CD4-positive, alpha-beta T cell treated with Interleukin-6 for 4 hours (primary cell): ENCODE measurements at regions not wholly inside any gene's neighbourhood (a gene's known extent, or its start where the extent isn't known, plus 50 kb on each side); places are given as distances from the start of the nearest gene placed in this dataset.

Source experiments
- DNase-seq: peaks from one replicate; pipeline ENCODE4 v3.0.0-alpha.2; 2020; ENCODE audit warnings: mixed read lengths

GRCh38 chr9:99282406-99282805, 60.3 kb downstream of the SEC61B start:
- DNase-seq, result no peak

DNA sequence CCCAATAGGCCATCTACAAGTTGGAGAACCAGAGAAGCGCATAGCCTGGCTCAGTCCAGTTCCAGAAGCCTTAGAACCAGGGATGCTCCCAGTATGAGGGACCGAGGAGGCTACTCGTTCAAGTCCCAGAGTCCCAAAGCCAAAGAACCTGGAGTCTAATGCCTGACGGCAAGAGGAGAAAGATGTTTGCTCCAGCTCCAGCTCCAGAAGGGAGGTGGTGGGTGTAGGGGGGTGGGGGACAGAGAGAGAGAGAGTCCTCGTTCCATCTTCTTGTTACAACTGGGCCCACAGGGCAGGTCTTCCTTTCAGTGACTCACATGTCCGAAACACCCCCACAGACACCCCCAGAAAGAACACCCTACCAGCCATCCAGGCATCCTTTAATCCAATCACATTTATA, 63.9 kb downstream of the SEC61B start:
- no peak for DNase-seq

DNA sequence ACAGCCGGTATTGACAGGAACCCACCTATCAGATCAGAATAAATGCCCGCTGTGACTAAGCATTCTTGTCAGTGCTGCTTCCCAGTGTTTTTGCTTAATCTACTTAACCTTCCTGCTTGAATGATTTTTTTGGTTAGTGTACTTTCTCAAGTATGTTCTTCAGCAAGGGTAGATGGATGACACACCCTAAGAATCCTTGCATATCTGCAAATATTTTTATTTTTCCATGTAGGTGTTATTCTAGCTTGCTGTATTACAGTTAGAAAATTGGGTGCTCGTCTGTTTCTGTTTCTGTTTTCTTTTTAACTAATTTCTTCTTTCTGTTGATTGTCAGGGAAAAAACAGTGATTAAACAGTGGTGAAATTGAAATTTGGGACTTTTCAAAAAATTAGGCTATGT, 64.5 kb downstream of the SEC61B start:
- no peak for DNase-seq

DNA sequence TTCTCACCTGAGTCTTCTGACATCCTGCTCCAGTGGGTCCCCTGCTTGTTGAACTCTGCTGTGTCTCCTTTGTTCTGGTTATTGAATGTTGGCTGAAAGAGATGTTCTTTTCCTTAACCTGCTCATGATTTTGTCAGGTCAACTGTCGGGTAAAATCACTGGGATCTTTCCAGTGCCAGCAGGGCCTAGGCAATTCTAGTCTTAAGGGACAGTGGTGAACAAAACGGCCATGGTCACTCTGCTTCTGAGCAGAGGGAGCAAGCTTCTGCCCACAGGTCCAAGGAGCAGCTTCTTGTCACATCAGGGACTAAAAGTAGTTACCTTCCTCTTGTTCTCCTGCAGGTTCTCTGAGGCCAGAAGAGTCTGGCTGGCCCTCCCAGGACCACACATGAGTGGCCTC, 65.6 kb downstream of the SEC61B start:
- DNase-seq, result no peak

- DNase-seq, result no peak
Observed at GRCh38 chr9:99288830-99289229, 66.7 kb downstream of the SEC61B start.

DNA sequence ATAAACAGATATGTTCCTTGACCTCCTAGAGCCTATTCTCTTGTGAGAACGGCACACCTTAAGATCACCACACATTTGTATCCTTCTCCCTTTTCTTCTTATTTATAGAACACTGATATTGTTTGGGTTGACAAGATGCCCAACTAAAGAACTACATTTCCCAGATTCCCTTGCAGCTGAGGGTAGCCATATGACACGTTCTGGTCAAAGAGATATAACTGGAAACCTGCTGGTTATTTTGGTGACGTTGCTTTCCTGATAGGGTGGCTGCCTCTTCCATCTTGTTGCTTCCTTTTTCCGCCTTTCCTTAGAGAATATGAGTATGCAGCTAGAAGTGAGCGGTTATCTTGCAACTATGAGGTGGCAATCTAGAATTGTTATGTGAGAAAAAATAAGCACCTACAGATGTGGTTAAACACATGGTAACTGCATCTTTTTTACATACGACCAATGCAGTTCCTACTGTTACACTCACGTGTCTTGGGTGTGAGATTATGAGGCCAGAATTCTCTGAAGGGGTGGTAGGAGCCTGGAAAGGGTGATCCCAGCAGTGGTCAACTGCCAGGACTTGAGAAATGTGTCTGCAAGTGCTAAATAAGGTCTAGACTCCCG, 72.9 kb downstream of the SEC61B start:
- DNase-seq, result no peak

GRCh38 chr9:99296291-99296951, 74.3 kb downstream of the SEC61B start:
- DNase-seq, result peak; percentile 62

DNA sequence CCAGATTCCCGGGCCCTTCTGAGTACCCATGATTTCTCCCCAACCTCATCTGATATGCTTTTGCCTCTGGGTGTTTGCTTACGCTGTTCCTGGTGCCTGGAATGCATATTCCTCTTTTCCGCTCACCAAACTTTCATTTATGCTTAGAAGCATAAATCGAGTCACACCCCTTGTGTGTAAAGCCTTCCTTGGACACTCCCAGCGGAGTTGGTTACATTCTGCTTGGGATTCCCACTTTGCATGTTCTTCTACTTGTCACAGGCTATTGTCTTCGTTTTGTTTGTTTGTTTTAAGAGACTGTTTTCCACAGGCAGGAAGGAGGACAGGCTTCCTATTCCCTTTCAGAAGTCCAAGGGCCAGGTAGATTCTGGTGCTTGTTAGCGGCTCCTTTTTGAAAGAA, 76.5 kb downstream of the SEC61B start:
- DNase-seq, result no peak

GRCh38 chr9:99299211-99300102, 77.4 kb downstream of the SEC61B start:
- no peak for DNase-seq

DNA sequence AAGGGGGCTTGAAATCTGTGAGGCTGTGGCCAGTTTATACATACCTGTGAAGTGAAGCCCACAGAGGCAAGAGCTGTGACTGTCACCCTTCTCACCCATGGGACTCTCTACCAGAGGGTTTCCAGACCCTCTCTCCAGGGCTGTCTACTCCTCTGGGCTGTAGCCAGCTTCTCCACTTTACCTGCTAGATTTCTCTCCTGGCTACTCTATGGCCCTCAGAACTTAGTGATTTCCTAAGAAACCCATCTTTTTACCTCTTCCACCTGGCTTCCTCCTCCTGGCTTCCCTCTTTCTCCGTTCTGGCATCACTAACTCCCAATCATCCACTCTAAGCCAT, 78.0 kb downstream of the SEC61B start:
- DNase-seq, result no peak

- DNase-seq, result no peak
Observed at GRCh38 chr9:99300603-99301002, 78.5 kb downstream of the SEC61B start.

GRCh38 chr9:99303177-99303576, 81.1 kb downstream of the SEC61B start:
- no peak for DNase-seq

GRCh38 chr9:99305124-99305523, 83.0 kb downstream of the SEC61B start:
- DNase-seq, result no peak

DNA sequence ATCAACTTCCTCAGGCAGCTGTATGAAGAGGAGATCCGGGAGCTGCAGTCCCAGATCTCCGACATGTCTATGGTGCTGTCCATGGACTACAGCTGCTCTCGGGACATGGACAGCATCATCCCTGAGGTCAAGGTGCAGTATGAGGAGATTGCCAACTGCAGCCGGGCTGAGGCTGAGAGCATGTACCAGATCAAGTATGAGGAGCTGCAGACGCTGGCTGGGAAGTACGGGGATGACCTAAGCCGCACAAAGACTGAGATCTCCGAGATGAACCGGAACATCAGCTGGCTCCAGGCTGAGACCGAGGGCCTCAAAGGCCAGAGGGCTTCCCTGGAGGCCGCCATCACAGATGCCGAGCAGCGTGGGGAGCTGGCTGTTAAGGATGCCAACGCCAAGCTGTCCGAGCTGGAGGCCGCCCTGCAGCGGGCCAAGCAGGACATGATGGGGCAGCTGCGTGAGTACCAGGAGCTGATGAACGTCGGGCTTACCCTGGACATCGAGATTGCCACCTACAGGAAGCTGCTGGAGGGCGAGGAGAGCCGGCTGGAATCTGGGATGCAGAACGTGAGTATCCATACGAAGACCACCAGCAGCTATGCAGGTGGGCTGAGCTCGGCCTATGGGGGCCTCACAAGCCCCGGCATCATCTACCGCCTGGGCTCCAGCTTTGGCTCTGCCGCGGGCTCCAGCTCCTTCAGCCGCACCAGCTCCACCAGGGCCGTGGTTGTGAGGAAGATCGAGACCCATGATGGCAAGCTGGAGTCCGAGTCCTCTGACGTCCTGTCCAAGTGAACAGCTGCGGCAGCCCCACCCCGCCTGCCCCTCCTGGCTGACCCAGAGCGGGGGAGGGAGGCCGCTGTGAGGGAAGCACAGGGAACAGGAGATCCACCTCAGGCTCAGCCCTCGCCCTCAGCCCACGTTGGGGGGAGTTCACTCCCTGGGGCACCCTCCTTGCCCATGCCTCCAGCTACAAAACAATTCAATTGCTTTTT, 84.0 kb downstream of the SEC61B start:
- DNase-seq, result no peak

DNA sequence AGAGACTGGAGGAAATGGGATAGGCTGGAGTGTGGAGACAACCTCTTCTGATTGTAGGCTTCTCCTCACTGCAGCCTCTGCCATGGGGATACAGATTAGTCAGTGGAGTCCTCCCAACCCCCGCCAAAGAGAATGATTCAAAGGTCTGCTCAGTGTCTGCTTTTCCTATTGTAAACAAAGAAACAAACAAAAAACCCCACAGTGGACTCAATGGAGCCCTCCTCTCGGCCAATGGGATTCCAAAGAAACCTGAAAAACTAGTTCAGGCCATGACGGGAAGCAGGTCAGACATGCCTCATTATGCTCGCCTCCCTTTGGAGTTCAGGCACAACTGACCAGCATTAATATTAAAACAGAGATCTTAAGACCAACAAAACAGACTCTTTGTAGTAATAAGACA, 85.8 kb downstream of the SEC61B start:
- no peak for DNase-seq

DNA sequence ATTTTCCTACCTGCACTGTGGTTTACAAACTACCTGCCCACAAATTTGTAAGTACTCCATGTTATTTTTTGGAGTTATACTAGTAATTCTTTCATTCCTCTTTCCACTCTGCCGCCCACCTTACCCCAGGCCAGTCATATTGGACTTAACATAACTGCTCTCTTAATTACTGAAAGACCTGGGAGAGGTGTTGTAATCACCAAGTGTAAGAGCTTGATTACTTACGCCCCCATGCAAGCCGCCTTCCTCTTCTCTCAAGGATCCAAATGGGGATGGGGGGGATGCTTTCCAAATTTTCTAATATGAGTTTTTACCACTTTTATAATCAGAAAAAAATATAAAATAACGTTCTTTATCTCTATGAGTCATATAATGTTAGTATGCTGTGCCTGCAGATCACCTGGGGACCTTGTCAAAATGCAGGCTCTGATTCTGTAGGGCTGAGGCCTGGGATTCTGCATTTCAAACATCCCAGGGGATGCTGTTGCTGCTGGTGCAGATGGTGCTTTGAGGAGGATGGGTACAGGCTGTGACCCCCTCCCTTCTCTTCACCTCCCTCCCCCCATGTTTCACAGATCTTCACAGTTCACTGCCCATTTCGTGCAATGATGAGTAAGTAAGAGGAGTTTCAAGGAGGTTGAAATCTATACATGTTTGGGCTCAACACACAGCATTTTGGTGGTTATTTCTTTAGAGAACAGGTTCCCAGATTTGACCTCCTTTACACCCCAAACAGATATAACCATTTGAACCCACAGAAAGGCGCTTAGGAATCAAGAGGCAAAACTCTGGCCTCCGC, 87.3 kb downstream of the SEC61B start:
- no peak for DNase-seq

- no peak for DNase-seq
Observed at GRCh38 chr9:99312736-99313135, 90.7 kb downstream of the SEC61B start.

DNA sequence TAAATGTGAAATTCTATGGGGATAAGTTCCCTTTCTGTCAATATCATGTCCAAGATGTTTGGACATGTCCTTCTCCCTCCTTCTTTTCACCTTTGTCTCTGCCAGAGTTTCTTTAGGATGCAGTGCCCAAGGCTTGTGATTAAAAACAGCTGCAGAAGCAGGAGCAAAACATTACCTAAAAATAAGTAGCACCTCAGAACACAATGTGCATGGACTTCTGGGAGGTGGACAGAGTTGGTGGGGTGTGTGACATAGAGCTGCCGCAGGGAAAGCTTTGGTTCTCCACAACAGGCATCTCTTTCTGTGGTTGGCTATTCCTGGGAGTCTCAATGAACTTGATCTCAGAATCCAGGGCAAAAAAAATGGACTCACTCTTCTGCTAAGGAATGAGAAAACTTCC, 97.0 kb downstream of the SEC61B start:
- DNase-seq, result no peak

GRCh38 chr9:99322299-99322698, 100.2 kb downstream of the SEC61B start:
- DNase-seq, result no peak

DNA sequence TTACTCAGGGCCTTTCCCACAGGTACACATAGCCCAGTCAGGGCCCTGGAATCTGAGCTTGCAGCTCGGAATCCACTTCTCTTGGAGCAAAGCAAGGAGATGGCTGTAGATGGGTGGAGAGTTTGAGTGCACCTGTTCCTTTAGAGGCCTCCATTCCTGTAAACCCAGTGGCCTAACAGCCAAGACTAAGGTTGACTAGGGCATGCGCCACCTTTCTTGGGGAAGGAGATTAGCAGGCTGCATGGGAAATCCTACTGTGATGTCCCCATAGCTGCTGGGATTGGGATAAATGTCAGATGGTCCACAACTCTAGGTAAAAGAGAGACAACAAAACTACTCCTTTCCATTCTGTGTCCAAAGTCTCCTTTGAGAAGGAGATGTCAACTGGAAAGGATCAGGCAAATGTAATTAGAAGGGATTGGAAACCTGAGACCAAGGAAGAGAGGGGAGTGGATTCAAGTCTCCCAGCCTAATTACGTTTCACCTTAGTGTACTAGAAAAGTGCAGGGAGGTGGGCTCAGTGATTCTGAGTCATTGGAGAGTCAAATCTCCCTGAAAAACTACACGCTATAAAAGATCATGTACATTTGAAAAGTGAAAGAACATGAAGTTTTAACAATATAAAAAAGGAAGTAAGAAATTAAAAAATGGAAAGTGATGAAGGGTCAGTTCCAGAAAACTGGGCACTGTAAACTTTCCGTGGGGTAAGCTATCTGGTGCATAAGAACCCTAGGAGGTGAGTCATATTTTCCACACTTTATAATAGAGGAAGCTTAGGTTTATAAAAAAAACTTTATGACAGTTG, 104.2 kb downstream of the SEC61B start:
- no peak for DNase-seq

DNA sequence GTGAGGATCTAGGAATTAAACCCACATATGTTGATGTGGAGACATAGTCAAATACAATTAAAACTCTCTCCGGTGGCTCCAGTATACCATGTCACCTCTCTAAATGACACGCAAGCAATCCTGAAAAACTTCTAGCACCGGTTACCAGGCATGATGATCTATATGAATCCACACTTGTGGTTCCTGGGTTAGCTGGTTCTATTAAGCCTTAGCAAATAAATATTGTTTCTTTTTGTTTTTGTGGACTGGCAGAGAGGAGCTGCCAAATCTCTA, 104.8 kb downstream of the SEC61B start:
- no peak for DNase-seq
